Lung microvascular endothelial cell (primary cell): ENCODE measurements at regions not wholly inside any gene's neighbourhood (a gene's known extent, or its start where the extent isn't known, plus 50 kb on each side); places are given as distances from the start of the nearest gene placed in this dataset.
"Not testable (repeated sequence)": the region's sequence is repeated elsewhere in the genome, so short reads cannot be mapped to it uniquely, and the experiment has no call there.

Source experiments
- DNase-seq, 2 donors: peaks; one replicate each; pipeline versions ENCODE4 v3.0.0 to v3.0.0-alpha.2; 2010; ENCODE audit warnings: low read depth in 2 of 2

DNA sequence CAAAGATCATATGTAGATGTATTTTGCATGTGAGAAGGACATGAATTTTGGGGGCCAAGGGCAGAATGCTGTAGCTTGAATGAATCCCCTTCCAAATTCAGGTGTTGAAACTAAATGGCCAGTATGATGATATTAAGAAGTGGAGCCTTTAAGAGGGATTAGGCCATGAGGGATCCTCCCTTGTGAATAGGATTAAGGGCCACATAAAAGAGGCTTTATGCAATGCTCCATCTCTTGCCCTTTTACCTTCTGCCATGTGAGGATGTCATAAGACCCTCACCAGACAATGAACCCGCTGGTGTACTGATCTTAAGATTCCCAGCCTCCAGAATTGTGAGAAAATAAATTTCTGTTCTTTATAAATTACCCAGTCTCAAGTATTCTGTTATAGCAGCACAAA, 206.1 kb downstream of the YTHDC2 start:
- DNase-seq: no peak

DNA sequence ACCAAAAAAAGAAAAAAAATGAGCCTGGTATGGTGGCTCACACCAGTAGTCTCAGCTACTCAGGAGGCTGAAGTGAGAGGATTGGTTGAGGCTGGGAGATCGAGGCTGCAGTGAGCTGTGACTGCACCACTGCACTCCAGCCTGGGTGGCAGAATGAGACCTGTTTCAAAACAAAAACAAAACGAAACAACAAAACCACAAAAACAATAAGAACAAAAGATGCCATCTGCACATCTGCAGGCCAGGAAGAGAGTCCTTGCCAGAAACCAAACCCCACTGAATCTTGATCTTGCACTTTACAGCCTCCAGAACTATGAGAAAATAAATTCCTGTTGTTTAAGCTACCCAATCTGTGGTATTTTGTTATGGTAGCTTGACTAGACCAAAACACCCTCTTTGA, 207.7 kb downstream of the YTHDC2 start:
- no peak for DNase-seq

DNA sequence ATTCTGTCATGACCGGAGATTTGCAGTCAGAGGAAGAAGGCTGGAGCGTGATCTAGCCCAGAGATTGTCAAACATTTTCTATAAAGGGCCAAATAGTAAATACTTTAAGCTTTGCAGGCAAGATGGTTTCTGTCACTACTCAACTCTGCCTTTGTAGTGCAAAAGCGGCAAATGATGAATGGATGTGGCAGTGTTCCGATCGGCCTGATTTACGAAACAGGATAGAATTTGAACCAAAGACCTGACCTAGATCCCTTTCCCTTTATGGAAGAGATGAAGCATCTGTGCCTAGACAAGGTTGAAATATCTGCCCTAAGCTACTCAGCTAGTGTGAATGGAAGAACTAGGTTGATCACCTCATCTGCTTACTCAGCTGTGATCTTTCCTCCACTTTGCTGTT, 209.5 kb downstream of the YTHDC2 start:
- DNase-seq: no peak

DNA sequence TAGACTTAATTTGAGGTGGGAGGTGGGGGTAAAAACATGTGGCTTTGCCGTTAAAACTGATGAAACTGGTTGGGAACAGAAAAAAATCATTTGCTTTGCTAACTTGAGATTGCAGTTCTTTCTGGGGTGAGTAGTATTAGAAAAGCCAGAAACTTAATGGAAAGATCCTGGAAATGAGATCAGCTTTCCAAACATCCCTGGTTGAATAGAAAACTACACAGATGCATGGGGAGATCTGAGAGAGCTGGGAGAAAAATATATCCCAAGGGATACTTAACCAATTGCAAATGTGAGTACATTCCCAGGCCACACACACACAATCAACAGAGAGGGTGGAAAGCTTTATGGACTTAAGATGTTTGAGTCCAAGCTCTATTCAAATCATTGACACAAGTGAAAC, 222.3 kb downstream of the YTHDC2 start:
- DNase-seq: no peak

DNA sequence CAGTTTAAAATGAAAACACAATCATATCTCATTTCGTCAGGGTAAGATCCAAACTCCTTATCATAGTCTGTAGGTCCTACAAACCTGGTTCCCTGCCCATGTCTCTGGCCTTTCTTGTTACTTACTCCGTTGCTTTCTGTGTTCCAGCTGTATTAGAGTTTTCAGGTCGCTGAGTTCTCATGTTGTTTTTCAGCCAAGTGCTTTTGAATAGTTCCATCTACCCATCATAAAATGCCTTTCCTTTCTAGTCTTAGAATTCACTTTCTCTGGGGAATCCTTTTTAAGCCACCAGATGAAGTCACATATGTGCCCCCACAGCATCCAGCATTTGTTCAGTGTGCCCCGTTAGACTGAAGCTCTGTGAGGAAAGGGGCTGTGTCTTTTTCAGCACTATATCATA, 228.7 kb downstream of the YTHDC2 start:
- DNase-seq: no peak

DNA sequence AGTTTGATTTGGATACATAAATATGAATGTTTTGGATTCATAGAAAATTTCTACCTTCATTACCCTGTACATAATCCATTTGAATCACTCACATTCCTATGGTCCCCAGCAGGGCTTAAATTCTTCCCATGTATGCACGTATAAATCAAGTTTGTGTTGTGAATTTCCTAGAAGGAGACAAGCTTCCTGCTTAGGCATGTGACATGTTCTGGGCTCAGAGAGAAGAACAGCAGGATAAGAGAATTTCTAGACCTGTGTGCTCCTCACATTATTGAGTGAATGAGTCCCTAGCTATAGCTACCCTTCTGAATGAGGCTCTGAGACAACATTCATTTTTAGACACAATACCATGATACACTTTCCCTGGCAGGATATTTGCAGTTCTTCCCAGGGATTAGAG, 229.1 kb downstream of the YTHDC2 start:
- DNase-seq: no peak

DNA sequence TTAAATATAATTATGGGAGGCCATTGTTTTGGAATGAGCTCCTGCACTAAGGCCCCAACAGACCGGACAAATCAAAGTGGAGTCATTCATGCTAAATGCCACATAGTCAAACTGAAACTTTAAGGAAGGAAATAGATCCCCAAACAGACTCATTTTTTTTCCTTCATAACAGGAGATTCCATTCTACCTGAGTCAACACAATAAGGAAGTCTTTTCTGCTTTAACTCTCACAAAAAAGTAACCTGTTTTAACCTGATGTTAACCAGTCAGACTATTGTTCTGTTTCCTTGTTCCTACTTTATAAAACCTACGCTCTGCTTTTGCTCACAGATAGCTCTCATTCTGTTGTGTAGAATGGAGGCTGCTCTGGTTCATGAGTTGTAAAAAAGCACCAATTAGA, 234.9 kb downstream of the YTHDC2 start:
- peak; percentile 57 to 84 for DNase-seq

DNA sequence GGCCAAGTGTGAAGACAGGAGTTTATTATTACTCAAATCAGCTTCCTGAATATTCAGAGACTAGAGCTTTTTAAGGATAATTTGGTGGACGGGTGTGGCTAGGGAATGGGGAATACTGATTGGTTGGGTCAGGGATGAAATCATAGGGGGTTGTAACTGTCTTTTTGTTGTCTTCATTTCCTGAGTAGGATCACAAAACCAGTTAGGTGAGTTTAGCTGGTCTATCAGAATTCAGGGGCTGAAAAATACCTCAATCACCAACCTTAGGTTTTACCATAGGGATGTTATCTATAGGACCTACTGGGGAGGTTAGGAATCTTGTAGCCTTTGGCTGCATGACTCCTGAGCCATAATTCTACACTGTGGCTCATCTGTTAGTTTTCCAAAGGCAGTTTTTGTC, 235.8 kb downstream of the YTHDC2 start:
- no peak for DNase-seq

DNA sequence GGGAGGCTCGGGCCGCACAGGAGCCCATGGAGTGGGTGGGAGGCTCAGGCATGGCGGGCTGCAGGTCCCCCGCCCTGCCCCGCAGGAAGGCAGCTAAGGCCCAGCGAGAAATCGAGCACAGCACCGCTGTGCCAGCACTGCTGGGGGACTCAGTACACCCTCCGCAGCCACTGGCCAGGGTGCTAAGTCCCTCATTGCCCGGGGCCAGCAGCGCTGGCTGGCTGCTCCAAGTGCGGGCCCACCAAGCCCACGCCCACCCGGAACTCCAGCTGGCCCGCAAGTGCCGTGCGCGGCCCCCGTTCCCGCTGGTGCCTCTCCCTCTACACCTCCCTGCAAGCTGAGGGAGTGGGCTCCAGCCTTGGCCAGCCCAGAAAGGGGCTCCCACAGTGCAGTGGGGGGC, 239.7 kb downstream of the YTHDC2 start:
- not testable (repeated sequence) for DNase-seq

DNA sequence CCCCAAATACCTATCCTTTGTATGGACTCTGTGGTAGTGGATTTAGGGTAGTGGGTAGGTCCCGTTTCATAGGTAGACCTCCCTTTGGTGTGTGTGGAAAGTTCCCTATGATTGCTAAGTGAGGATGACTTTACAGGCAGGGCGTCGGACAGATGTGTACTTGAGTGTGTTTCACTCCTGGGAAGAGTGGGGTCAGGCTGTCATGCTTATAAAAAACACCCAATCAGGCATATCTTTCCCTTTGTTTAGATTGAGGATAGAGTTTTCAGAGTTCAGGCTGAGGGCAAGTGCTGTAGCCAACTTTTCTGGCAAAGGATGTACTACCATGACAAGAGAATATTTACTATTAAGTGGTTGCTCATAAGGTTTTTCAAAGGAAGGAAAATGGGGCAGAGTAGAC, 242.0 kb downstream of the YTHDC2 start:
- no peak for DNase-seq

DNA sequence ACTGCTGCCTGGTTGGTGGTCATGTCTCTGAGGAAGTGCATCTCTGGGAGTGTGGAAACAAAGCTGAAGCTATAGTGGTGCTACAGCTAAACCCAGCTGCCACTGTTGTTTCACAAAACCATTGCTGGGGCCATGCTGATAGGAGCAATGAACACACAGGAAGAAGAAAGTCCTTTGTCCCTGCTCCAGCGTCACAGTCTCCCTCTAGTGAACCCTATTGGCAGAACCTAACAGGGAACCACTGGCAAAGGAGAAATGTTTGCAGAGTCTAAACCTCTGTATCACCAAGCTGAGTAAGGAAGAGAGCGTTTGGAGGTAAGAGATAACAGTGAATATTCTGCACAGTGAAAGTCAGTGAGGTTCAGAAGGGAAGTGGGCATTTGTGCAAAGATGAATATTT, 244.0 kb downstream of the YTHDC2 start:
- DNase-seq: no peak

DNA sequence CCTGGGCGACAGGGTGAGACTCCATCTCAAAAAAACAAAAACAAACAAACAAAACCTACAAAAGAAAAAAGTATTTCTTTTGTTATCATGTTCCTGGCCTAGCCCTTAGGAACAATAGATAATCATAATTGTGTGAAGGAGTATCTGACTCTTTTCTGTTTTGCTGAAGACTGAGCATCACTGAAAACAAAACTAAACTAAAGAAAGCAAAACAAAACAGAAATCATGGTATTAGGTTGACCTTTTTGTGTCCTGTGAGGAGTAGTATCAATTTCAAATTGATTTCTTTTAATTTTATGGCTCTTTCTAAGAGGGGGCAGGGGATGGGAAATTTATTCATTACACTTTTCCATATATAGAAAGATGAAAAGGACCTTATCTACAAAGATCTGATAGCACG, 246.0 kb downstream of the YTHDC2 start:
- no peak for DNase-seq

DNA sequence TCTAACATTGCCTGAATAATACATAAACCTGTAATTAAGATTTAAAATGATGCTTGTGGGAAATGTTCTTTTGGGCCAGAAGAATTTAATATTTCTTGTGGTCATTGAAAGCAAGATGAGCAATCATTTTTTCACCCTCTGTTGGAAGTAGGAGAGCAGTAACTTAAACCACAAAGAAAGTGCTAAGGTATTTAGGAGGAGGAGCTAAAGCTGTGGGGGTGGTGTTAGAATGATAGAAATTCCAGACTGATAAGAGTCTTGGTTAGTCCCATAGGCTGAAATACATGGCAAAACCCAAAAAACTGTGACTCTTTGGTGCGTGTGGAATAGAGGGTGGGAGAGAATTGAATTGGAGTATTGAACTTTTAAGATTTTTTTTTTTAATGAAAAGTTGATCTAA, 247.0 kb downstream of the YTHDC2 start:
- DNase-seq: no peak

DNA sequence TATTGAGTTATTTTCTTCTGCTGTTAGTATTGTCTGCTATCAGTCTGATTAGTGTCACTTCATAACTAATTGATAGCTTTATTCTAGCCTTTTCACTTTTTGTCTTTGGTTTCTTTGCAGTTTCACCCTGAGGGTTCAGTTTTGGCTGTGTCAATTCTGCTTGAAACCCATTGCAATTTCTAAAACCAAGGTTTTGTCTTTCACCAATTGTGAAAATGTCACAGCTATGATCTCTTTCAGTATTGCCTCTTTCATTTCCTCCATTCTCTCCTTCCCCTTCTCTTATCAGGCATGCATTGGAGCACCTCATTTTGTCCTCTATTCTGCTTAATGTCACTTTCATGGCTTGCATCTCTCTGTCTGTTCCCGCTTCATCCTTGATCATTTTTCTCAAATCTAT, 248.1 kb downstream of the YTHDC2 start:
- DNase-seq: no peak

DNA sequence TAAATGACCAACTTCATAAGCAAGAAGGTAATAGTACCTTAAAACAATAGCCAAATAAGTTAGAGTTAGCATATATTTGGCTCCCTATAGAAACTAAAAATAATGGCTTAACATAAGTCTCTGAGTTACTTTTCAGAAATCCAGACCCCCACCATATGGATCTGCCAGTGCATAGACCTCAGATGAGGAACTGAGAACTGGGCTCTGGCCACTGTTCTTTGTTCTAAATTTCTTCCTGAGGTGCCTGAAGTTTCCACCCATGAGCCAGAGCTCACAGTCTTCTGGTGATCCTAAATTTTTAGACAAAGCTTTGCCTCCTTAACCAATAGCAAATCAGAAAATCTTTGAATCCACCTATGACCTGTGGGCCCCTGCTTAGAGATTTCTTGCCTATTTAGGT, 250.9 kb downstream of the YTHDC2 start:
- no peak for DNase-seq

DNA sequence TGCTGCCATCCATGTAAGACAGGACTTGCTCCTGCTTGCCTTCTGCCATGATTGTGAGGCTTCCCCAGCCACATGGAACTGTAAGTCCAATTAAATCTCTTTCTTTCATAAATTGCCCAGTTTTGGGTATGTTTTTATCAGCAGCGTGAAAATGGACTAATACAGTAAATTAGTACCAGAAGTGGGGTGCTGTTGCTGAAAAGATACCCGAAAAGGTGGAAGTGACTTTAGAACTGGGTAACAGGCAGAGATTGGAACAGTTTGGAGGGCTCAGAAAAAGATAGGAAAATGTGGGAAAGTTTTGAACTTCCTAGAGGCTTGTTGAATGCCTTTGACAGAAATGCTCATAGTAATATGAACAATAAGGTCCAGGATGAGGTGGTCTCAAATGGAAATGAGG, 253.3 kb downstream of the YTHDC2 start:
- DNase-seq: not testable (repeated sequence)

DNA sequence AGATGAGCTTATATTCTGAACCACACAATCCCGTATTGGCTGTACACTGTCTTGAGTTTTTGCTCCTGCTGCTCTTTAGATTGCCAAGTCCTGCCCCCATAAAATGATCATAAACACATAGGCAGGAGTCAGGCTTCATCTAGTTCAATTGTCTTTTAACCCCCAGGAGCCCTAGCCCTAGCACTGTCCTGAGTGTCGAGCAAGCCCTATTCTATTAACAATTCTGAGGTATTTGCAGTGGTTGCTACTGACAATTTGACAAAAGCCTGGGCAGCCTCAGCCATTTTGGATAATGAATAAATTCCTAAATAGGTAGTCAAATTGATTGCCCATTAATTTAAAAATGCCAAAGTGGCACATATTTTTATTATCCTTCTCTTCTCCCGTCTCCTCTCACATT, 257.2 kb downstream of the YTHDC2 start:
- no peak for DNase-seq

DNA sequence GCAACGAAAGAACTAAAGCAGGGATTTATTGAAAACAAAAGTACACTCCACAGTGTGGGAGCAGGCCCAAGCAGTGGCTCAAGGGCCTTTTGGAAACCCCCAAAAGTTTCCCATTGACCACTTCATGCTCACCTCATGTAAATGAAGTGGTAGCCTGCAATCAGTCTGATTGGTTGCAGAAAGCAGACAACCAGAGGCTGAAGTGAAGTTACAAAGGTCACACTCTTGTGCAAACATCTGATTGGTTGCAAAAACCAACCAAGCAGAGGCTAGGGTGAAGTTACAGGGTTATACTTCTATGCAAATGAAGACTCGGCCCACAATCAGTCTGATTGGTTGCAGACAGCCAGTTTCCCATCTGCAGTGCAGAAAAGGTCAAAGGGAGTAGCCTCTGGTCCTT, 258.0 kb downstream of the YTHDC2 start:
- DNase-seq: no peak

DNA sequence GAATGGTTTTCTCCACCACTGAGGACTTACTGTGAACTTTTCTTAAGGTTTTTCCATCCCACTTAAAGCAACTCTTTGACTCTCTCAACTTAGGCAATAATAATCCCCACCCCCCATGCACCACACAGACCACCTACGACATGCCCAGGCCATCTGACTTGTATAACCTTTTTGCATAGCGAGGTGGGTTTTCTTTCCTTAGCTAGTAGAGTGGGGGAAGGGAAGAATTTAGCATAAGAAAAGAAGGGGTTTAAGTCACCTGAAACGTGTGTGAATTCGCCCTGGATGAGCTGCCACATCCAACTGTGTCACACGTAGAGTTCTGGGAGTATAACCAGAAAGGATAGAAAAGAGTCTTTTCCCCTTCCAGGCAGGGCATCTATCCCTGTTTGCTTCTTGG, 262.7 kb downstream of the YTHDC2 start:
- DNase-seq: no peak

DNA sequence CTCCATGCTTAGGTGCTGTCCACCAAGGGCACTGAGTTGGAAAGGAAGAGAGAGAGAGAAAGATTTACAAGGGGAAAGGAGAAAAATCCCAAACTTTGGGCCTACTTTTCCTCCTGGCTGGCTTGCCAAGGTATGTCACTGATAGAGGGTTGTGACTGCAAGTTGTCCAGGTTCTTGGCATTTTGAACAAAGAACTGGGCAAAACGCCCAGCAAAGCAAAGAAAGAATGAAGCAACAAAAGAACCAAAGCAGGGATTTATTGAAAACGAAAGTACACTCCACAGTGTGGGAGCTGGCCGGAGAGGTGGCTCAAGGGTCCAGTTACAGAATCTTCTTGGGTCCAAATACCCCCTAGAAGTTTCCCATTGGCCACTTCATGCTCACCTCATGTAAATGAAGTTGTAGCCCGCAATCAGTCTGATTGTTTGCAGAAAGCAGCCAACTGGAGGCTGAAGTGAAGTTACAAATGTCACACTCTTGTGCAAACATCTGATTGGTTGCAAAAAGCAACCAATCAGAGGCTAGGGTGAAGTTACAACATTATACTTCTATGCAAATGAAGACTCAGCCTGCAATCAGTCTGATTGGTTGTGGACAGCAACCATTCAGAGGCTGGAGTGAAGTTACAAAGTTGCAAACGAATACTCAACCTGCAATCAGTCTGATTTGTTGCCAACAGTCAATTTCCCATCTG, 263.5 kb downstream of the YTHDC2 start:
- peak; percentile 17 to 53 for DNase-seq

DNA sequence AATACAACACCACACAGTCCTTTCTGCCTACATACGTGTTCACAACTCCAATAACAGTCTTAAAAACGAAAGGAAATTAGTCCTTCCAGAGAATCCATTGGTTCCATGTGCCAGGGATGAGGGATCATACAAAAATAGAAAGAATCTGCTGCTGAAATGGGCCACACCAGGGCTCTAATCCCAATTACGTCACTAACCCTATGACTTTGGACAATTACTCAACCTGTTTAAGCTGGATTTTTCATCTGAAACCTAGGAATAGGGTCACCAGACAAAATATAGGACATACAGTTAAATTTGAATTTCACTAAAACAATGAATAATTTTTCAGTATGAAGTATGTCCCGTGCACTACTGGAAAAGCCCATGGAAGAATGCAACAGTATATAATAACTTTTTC, 264.7 kb downstream of the YTHDC2 start:
- DNase-seq: no peak

DNA sequence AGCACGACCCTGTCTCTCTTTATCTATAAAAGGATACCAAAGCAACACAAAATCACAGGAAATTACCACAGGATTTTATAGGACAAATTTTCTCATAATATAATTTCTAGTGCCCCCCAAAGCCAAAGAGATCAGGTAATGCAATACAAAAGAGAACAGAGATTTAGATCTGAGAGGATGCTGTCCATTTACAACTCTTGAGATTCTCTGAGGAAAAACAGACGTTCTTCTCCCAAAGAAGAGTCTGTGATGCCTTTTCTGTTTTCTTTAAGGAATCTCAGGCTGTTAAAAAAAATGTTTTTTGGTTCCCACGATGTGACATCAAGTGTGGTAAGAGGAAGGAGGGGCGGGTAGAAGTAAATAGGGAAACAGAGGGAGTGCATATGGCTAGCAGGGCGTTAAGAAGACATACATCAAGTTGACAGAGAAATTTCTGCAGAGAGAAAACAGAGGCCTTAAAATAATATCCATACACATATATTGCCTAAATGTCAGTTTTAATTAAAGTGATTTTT, 274.7 kb downstream of the YTHDC2 start:
- no peak for DNase-seq

DNA sequence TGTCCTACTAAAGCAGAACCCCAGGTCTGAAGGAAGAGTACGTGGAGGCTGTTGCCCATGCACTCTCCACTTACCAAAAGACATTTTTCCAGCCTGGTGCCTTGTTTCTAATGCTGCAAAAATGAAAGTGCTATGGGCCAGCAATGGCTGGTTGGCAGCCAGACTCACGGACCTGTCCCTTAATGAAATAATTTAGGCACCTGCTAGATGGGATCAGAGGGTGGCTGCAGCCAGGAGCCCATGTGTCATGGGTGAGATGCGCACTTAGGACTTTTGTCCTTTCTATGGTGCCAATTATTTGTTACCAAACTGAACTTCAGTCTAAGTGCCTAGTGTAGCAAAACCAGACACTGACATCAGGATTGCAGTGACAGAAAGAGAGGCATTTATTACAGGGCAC, 276.3 kb downstream of the YTHDC2 start:
- no peak for DNase-seq

DNA sequence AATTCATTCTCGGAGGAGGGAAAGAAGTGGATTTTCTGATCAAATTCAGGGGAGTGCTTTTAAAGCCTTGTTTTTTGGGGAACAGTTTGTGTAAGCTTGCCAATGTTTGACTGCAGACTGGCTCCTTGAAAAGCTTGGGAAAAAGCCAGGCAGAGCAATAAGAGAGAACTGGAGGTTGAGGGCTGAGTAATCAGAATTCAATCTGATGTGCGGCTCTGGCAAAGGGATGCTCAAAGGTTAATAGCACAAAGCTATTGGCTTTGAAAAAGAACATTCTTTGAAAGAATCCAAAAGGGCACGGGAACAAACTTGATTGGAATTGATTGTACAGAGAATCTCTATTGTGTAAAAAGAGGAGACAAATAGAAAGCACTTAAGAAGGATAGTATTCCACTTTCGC, 279.3 kb downstream of the YTHDC2 start:
- no peak for DNase-seq
